CD4-positive, alpha-beta T cell (primary cell): ENCODE measurements at regions not wholly inside any gene's neighbourhood (a gene's known extent, or its start where the extent isn't known, plus 50 kb on each side); places are given as distances from the start of the nearest gene placed in this dataset.

Experiments
- ATAC-seq: fragments of 200-7000 bp; cut with Tn5 transposase; one replicate; pipeline ENCODE4 v1.10.0; 2022; ENCODE audit warnings: mild to moderate bottlenecking; ENCODE audit not compliant: poor library complexity
- CTCF ChIA-PET: fragments of 350-600 bp; sonication (Branson Sonifier 250); formaldehyde crosslinking; loops from one replicate; lab custom pipeline; 2021; ENCODE audit warnings: antibody characterized with exemption, inconsistent platforms; lab: Charles Lee
- POLR2A ChIA-PET: fragments of 350-600 bp; sonication (Branson Sonifier 250); formaldehyde crosslinking; loops from one replicate; lab custom pipeline; 2021; ENCODE audit warnings: antibody characterized with exemption, inconsistent platforms; lab: Charles Lee
- DNase-seq, 14 experiments: peaks; one replicate each; pipeline ENCODE4 v3.0.0-alpha.2; 2013 to 2020; ENCODE audit warnings: mixed read lengths in 2 of 14
- H3K27ac ChIP-seq, 2 donors: one replicate each; pipeline versions ENCODE4 v1.5.1 to v1.7.0; 2013; ENCODE audit warnings: low read length in 2 of 2, low read depth in 1 of 2, mild to moderate bottlenecking in 1 of 2
- H3K27me3 ChIP-seq, 2 experiments: 1 replicate in 1 of 2; 2 replicates in 1 of 2; pipeline versions ENCODE4 v1.6.1 to v1.7.0; 2013; ENCODE audit warnings: low read length in 2 of 2, control low read depth in 1 of 2, mild to moderate bottlenecking in 1 of 2, moderate library complexity in 1 of 2; ENCODE audit not compliant: insufficient read depth in 2 of 2, control insufficient read depth in 1 of 2
- H3K36me3 ChIP-seq: one replicate; pipeline ENCODE4 v1.6.1; 2013; ENCODE audit warnings: low read length, control low read depth; ENCODE audit not compliant: insufficient read depth
- H3K4me1 ChIP-seq: one replicate; pipeline ENCODE4 v1.6.1; 2013; ENCODE audit warnings: low read length, control low read depth; ENCODE audit not compliant: insufficient read depth
- H3K4me3 ChIP-seq: one replicate; pipeline ENCODE4 v1.5.1; 2013; ENCODE audit warnings: mild to moderate bottlenecking, low read length, moderate library complexity
- H3K9me3 ChIP-seq, 2 experiments: 1 replicate in 1 of 2; 2 replicates in 1 of 2; pipeline versions ENCODE4 v1.6.1 to v1.7.0; 2013; ENCODE audit warnings: low read length in 2 of 2, mild to moderate bottlenecking in 2 of 2, control low read depth in 1 of 2, moderate library complexity in 1 of 2; ENCODE audit not compliant: control insufficient read depth in 1 of 2, insufficient read depth in 1 of 2
- H3K27ac Mint-ChIP-seq: one replicate; pipeline ENCODE4 v1.8.0; 2020; ENCODE audit warnings: mixed read lengths
- H3K27me3 Mint-ChIP-seq: one replicate; pipeline ENCODE4 v1.8.0; 2021; ENCODE audit warnings: mixed read lengths
- H3K36me3 Mint-ChIP-seq: one replicate; pipeline ENCODE4 v1.8.0; 2021; ENCODE audit warnings: low read depth, mixed read lengths
- H3K4me1 Mint-ChIP-seq: one replicate; pipeline ENCODE4 v1.8.0; 2021; ENCODE audit warnings: low read depth, mixed read lengths
- H3K4me3 Mint-ChIP-seq: one replicate; pipeline ENCODE4 v1.8.0; 2020; ENCODE audit warnings: mild to moderate bottlenecking, mixed read lengths
- H3K9me3 Mint-ChIP-seq: one replicate; pipeline ENCODE4 v1.8.0; 2020; ENCODE audit warnings: mixed read lengths
- intact Hi-C, 2 experiments: fragments of 100-400 bp; cut with DNase I in 1 of 2; cut with micrococcal nuclease in 1 of 2; formaldehyde crosslinking; loops; one replicate each; pipeline versions ENCODE4 v1.15.1 to v1.9.0; 2023 to 2025; cut with DNase I, micrococcal nuclease
- TF ChIP-seq, protein P1 (sequence below): fragments of 200-600 bp; IDR thresholded peaks from one replicate; pipeline ENCODE4 v1.8.0; 2022; ENCODE audit warnings: antibody characterized with exemption, mild to moderate bottlenecking

DNA sequence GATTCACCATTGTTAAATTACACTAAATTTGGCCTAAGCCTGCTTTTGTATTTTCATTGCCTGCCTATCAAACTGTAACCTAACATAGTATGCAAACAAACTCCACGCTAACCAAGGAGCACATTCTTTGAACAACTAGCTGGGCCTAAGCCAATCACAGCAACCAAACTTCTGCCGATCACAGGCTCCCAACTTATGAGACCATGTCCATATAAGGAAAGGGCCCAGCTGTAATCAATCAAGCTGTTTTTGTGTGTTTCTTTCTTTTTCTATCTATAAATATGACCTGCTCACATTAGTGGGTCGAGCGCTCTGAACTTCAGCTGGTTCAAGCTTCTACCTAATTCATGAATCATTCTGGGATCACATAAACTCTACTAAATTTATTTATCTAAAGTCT is 473.6 kb downstream of the SI start:
- Mint-ChIP-seq H3K27me3 (no peaks in the 10 kb centered on the region), H3K36me3 (no peaks in the 10 kb centered on the region), H3K27ac (no peak overlapping the region), H3K9me3 (peaks cover 7% of the 10 kb centered on the region), H3K4me1 (no peaks in the 10 kb centered on the region), H3K4me3 (no peak overlapping the region)
- no peak overlapping the region for H3K27ac ChIP-seq
- H3K36me3 ChIP-seq = no peaks in the 10 kb centered on the region
- no peak for ATAC-seq
- H3K4me3 ChIP-seq = no peak overlapping the region
- TF ChIP-seq, protein P1, sequence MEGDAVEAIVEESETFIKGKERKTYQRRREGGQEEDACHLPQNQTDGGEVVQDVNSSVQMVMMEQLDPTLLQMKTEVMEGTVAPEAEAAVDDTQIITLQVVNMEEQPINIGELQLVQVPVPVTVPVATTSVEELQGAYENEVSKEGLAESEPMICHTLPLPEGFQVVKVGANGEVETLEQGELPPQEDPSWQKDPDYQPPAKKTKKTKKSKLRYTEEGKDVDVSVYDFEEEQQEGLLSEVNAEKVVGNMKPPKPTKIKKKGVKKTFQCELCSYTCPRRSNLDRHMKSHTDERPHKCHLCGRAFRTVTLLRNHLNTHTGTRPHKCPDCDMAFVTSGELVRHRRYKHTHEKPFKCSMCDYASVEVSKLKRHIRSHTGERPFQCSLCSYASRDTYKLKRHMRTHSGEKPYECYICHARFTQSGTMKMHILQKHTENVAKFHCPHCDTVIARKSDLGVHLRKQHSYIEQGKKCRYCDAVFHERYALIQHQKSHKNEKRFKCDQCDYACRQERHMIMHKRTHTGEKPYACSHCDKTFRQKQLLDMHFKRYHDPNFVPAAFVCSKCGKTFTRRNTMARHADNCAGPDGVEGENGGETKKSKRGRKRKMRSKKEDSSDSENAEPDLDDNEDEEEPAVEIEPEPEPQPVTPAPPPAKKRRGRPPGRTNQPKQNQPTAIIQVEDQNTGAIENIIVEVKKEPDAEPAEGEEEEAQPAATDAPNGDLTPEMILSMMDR = no peak
- H3K27me3 ChIP-seq = no peaks in the 10 kb centered on the region
- no peak for DNase-seq
- H3K4me1 ChIP-seq = no peaks in the 10 kb centered on the region
- POLR2A ChIA-PET = no interaction called here
- intact Hi-C loops = no loop called here
- no peaks in the 10 kb centered on the region for H3K9me3 ChIP-seq
- CTCF ChIA-PET = no interaction called here

DNA sequence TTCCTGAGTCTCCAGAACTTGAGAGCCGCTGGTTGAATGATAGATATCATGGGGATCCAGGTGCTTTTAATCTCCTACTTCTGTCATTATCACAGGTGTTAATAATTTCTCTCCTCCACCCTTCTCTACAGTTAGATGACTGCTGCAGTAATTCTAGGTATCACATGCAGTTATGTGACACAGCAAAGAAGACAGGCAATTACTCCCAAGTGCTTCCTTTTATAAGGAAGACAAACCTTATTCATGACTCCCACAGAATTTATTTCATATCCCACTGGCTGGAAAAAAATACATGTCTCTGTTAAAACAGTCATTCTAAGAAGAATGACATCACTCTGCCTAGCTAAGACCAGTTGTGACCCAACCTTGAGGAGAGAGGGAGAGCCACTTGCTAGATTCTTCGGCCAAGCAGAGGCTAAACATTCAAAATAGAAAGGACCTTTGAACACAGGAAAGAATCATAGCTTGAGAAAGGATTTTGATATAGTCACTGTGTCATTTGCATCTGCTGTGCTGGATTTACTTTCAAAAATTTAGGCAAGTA is 500.6 kb downstream of the SI start:
- CTCF ChIA-PET = no interaction called here
- Mint-ChIP-seq H3K9me3 (peaks cover 5% of the 10 kb centered on the region), H3K36me3 (no peaks in the 10 kb centered on the region), H3K4me1 (no peaks in the 10 kb centered on the region), H3K27ac (no peak overlapping the region), H3K4me3 (no peak overlapping the region), H3K27me3 (no peaks in the 10 kb centered on the region)
- TF ChIP-seq, protein P1 = no peak
- DNase-seq (no peak), ATAC-seq (no peak)
- H3K4me1 ChIP-seq = no peaks in the 10 kb centered on the region
- H3K27me3 ChIP-seq = no peaks in the 10 kb centered on the region
- intact Hi-C loops = no loop called here
- POLR2A ChIA-PET = no interaction called here
- H3K36me3 ChIP-seq = no peaks in the 10 kb centered on the region
- H3K27ac ChIP-seq = no peak overlapping the region
- peaks cover 0 to 4% of the 10 kb centered on the region in 2 experiments for H3K9me3 ChIP-seq
- no peak overlapping the region for H3K4me3 ChIP-seq

DNA sequence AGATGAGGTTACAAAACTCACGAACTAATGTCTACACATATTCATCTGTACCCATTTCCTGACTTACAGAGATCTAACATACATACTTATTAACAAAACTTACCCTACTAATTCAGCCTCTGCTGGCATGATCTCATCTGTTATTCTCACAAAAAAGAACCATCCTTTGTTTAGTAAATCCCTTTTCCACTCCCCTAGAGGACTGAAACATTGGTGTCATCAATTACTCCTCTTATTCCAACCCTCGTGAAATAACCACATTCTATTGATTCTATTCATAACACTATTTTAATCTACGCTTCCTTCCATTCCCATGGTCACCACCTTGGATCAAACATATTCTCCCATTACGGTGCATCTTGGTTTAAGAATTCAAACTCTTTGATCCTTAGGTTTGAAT is 505.9 kb downstream of the SI start:
- no peaks in the 10 kb centered on the region for H3K36me3 ChIP-seq
- H3K27ac Mint-ChIP-seq = no peak overlapping the region
- H3K36me3 Mint-ChIP-seq = no peaks in the 10 kb centered on the region
- ATAC-seq (no peak), DNase-seq (no peak)
- CTCF ChIA-PET = no interaction called here
- no peaks in the 10 kb centered on the region for H3K27me3 Mint-ChIP-seq
- no peak overlapping the region for H3K4me3 ChIP-seq
- POLR2A ChIA-PET = no interaction called here
- peaks cover 10% of the 10 kb centered on the region for H3K9me3 Mint-ChIP-seq
- H3K27ac ChIP-seq = no peak overlapping the region
- TF ChIP-seq, protein P1 = no peak
- no peaks in the 10 kb centered on the region for H3K27me3 ChIP-seq
- H3K4me1 Mint-ChIP-seq = no peaks in the 10 kb centered on the region
- intact Hi-C loops = no loop called here
- no peak overlapping the region for H3K4me3 Mint-ChIP-seq
- no peaks in the 10 kb centered on the region for H3K4me1 ChIP-seq
- peaks cover 0 to 5% of the 10 kb centered on the region in 2 experiments for H3K9me3 ChIP-seq
